NCI-H187 treated with DMSO at 0.1 percent for 48 hours (cell line): ENCODE measurements at regions not wholly inside any gene's neighbourhood (a gene's known extent, or its start where the extent isn't known, plus 50 kb on each side); places are given as distances from the start of the nearest gene placed in this dataset.
"Not testable (repeated sequence)": the region's sequence is repeated elsewhere in the genome, so short reads cannot be mapped to it uniquely, and the experiment has no call there.

Experiments
- DNase-seq: peaks from one replicate; lab custom pipeline; 2025; lab: John Stamatoyannopoulos, UW

DNA sequence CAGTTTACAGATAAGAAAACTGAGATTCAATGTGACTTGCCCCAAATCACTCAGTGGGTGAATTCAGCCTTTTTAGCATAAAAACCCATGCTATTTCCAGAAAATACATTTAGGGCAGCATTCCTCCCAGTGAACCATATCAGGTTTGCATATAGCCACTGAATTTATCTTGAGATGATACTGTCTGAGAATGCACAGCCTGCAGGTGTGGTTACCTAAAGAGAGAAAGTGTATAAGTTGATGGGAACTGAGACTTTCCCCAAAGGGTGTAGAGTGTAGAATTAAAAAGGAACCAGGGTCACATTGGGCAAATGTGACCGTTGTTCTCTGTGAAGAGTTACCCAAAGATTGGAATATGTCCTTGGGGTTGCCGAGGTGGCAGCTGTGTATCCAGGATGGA, 100.0 kb upstream of the PIK3R1 start:
- no peak for DNase-seq

DNA sequence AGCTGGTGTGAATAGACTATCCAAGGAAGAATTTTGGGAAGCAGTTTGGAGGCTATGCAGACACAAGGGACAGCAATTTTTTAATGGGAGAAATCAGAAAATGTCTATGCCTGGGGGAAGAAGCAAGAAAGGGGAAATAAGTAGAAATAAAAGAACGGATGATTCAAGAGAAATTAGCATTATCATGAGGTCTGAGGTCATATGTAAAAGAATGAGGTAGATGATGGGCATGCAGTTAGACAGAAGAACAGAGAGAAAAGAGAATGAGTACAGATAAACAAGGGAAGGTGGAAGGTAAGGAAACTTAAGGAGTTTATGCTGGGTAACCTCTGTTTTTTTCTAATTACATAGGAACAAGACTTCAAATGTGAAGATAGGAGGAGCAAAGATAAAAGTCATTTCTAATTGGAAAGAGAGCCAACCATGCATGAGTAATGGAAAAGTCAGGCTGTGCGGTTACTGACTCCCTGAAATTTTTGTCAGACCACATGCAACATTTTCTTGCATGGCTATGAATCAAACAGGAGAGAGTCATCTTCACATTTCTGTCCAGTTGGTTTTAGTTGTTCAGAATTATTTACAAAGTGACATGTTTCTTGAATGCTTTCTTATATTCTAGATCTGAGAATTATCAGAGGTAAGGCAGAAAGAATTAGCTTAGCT, 101.0 kb upstream of the PIK3R1 start:
- DNase-seq = no peak

DNA sequence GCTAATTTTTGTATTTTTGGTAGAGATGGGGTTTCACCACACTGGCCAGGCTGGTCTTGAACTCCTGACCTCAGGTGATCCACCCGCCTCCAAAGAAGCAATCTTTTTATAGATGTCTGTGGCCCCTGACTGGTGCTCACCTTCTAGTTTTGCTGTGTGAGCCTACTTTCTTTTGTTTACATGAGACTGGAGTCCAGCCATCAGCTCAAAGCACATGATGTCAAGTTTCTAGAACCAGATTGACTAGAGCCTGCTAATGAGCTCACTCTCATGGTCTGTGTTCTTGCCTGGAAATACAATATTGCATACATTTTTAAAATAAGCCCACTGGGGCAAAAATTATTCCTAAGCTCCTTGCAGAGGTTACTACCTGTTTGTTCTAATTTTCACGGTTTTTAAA, 102.9 kb upstream of the PIK3R1 start:
- no peak for DNase-seq

DNA sequence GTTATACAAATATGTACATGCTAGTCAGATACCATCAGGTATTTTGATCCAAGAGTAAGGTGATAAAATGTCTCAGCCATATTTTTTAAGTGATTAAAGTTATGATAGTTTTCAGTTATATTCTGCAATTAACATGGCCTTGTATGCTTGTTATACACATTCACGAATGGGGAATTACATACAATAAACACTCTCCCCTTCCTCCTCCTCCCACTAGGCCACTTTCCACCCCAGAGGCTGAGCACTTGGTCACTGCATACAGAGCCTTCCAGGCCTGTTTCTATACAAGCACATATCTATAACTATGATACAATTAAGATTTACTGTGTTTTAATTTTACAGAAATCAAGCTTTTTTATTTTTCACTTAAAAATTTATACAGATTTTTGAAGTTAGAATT, 104.7 kb upstream of the PIK3R1 start:
- no peak for DNase-seq

DNA sequence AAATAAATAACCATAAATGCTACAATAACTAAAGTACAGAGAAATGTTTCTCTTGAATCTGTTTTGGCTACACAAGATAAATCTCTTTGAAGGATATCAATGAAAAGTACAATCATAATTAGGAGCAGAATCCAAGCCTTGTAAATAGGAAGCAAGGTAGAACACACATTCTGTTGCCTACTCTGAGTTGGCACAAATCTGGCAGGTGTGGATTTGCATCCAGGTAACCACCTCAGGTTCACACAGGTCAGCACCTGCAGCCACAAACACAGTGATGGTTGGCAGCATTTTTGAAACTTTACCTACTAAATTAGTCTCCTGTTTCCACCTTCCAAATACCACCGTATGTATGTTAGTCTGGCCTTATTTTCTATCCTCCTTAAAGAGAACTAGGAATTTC, 105.3 kb upstream of the PIK3R1 start:
- DNase-seq = no peak

DNA sequence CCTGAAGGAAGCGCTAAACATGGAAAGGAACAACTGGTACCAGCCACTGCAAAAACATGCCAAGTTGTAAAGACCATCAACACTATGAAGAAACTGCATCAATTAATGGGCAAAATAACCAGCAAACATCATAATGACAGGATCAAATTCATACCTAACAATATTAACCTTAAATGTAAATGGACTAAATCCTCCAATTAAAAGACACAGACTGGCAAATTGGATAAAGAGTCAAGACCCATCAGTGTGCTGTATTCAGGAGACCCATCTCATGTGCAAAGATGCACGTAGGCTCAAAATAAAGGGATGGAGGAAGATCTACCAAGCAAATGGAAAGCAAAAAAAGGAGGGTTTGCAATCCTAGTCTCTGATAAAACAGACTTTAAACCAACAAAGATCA, 111.3 kb upstream of the PIK3R1 start:
- not testable (repeated sequence) for DNase-seq

DNA sequence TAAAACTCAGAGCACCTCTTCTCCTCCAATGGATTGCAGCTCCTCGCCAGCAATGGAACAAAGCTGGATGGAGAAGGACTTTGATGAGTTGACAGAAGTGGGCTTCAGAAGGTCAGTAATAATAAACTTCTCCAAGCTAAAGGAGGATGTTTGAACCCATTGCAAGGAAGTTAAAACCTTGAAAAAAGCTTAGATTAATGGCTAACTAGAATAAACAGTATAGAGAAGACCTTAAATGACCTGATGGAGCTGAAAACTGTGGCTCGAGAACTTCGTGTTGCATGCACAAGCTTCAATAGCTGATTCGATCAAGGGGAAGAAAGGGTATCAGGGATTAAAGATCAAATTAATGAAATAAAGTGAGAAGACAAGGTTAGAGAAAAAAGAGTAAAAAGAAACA, 112.3 kb upstream of the PIK3R1 start:
- DNase-seq = not testable (repeated sequence)

DNA sequence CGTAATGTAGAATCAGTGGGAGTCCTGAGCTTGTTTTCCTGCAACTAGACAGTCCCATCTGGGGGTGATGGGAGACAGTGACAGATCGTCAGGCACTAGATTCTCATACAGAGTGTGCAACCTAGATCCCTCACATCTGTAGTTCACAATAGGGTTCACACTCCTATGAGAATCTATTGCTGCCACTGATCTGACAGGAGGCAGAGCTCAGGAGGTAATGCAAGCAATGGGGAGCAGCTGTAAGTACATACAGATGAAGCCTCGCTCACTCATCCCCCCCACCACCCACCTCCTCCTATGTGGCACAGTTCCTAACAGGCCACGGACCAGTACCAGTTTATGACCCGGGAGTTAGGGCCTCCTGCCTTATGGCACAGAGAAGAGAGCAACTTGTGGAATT, 116.2 kb upstream of the PIK3R1 start:
- DNase-seq = no peak

DNA sequence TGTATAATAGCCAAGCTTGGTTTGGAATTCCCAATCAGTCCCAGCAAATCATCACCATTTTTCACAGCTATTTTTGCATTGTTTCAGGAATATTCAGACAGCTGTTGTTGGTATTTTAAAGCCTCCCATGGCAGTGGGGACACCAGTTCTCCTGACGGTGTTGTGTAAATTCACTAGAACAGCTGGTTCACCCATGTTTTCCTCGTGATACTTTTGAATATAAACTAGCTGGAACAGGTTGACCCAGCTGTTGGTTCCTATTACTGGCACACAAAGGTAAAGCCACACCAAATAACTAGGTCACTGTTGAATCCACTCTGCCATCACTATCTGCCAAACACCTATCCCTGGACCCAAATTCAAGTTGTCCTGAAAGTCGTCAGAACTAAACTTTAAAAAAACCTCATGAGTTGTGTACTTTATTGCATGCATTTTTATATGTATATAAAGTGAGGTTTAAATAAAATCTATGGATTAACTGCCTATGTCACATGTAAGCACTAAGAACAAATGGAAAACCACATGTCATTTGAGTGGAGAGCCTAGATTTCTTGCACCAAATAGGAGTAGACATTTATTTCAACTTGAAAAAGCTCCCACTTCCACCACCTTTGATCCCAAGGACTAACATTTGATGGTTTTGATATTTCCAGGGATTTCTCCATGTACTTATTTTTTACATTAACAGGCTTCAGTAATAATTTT, 121.9 kb upstream of the PIK3R1 start:
- DNase-seq = no peak

DNA sequence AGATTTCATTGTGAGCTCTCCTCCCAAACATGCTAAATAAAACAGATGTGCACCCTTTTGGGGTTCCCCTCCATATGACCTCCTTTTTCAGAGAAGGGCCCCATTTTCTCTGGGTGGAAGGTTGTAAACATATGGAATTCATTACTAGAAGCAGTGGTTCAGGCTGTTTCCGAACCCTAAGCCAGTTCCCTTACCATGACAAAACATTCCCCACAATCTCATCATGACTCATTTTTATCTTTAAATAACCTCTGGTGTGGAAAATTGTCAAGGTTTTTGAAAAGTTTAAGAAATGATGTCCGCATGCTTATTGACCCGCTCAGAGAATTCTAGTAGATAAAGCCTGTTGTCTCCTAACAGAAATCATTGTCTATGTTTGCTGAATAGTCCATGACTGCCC, 127.3 kb upstream of the PIK3R1 start:
- no peak for DNase-seq

DNA sequence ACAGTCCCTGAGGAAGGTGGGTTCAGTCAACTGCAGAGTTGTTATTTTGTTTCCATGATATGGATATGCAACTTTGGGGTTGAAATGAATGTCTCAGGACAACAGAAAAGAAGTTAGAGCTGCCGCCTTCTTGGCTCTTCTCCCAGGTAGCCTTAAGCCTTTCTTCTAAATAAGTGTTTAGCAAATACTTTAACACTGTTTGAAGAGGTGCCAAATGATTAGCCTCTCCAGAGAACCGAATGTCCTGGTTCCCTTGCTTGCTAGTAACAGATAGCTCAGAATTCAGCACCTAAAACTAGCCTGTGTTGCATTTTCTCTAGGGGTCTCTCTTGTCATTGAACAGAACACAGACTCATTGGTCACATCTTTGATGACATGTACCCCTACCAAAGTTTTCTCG, 127.7 kb upstream of the PIK3R1 start:
- no peak for DNase-seq

DNA sequence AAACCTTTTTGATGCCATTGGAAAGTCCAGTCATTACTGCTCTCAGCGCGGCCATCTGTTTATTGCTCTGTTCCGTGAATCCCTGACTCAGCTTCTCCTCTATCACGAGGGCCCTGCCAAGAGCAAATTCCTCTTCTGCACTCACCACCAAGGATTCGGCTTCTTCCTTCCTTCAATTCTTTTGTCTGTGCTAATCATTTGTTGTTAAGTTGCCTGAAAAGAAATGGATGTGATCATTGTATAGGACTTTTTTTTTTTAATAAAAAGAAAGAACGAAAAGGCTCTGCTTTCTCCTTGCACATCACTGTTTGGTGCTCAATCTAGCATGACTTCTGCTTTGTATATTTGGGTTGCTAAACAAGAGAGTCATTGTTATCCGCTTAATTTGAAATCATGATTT, 128.7 kb upstream of the PIK3R1 start:
- no peak for DNase-seq

DNA sequence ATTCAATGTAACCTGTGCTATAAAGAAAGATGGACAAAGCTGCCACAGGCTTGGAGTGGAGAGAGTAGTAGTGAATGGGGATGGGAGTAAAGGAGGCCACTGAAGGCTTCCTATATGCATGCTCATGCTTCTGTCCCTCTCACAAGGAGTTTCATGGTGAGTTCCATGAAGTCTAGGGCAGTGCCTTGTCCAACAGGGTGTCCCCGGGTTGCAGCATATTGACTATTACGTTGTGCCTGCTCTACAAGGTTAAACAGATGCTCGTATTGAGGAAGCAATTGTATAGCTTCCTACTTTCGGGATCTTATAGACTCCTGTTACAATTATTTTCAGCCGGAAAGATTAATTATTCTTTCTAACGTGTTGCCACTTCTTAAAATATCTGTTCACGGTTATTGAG, 129.1 kb upstream of the PIK3R1 start:
- DNase-seq = no peak

DNA sequence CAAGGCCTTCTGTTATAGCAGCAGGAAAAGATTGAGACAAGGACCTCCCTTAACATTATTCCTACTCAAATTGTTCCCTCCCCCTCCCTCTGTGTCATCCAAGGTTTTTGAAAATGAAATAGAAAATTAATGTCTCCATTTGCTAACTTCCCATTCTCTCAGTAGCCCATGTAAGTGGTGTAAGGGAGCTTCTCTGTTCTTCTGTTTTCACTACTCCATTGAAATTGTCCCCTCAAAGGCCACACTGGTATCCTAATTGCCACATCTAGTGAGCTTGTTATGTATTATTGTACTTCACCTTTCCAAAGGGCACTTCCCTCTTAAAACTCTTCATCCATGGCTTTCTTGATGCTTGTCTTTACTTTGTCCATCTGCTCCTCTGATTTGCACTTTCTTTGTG, 131.2 kb upstream of the PIK3R1 start:
- no peak for DNase-seq

DNA sequence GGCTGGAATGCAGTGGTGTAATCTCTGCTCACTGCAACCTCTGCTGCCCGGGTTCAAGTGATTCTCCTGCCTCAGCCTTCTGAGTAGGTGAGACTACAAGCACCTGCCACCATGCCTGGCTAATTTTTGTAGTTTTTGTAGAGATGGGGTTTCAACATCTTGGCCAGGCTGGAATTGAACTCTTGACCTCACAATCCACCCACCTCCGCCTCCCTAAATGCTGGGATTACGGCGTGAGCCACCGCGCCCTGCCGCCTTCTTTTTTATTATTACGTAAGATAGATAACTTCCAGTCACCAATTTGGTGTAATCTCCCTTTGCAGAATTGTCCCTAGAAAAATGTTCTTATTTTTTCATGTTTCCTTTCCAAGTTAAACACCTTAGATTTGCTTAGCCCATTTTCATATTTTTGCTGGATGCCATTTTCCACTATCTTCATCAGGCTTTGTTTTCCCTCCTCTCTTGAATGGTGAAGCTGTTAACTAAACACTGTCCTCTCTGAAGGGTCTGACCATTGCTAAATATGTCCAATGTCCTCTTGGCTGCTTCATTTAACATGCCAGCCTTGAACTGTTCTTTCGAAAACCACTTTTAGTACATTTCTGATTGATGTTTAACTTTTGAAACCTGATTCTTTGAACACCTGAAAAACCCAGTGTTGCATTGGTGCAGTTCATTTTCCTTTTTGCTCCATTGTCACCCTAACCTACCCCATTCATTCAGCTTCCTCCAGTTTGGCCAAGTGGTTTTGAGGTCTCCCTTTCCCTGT, 135.1 kb upstream of the PIK3R1 start:
- DNase-seq = no peak

DNA sequence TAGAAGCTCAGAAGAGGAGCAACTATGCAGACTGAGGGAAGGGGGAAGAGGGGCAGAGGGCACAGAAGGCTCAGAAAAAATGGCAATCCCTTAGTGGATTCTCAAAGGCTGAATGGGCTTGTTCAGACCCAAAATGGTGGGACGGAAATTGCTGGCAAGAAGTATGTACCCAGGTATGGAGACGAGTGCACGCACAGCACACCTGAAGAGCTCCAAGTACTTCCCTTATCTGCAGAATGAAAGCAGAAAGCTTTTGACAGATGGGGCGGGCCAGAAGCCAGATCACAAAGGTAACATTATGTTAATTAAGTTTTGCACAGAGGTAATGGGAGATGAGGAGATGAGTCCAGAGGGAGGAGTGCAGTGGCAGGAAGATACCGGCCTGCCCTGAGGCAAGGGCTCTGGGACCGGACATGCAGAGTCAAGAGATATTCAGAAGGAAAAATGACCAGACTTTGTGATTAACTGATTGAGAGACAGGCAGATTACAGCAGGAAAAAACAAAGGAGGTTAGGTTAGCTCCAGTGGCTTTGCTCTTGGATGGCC, 138.1 kb upstream of the PIK3R1 start:
- no peak for DNase-seq

DNA sequence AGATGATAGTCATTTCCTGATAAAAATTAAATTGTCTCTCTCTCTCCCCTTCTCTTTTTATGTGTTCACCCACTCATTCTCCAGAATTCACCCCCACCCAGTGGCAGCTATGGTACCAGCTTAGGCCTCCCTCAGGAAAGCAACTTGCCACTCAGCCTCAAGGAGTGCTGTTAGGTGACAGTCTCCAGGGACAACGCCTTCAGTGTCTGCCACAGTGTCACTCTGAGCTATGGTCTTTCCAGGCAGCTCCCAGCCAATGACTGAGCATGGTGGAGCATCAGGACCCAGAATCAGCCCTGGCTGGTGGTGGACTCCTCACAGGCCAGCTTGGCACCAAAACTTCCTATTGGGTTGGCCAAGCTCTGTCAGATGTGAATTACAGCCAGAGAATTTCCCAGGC, 140.9 kb upstream of the PIK3R1 start:
- no peak for DNase-seq

DNA sequence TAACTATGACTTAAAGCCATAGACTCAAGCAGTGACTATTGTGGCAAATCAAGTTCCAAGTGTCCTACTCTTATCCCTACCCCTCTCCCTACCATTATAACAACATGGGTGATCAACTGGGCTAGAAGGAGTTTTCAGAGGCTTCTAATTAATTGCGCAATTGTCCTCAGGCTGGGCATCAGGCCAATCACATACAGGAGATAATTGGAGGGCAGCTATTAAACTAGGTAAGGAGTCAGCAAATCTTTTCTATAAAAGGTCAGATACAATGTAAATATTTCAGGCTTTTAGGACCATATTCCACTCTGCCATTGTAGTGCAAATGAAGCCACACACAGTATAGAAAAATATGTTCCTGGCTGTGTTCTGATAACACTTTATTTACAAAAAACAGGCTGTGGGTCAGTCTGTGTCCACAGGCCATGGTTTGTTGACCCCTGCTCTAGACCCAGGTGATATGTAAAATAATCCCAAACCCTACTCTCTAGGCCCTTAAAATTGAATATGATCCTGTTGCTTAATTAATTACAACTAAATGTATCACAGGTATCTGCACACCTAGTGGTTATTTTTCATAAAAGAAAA, 141.4 kb upstream of the PIK3R1 start:
- no peak for DNase-seq

DNA sequence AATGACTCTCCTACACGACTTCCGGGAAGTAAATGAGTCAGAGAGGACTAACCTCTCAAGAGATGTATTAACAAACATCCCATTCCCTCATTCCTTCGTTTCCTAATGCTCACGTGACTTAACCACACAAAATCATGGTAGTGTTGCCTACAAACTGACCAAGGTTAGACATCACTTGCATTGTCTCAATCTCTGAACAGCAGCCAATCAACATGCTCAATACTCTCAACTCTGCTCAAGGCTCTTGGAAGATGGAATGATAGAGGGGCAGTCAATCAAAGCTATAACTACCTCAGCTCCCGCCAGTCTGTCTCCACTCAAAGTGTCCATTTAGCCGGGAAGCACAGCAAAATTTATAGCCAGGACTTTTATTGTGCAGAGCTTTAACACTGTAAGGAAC, 143.8 kb upstream of the PIK3R1 start:
- DNase-seq = no peak

DNA sequence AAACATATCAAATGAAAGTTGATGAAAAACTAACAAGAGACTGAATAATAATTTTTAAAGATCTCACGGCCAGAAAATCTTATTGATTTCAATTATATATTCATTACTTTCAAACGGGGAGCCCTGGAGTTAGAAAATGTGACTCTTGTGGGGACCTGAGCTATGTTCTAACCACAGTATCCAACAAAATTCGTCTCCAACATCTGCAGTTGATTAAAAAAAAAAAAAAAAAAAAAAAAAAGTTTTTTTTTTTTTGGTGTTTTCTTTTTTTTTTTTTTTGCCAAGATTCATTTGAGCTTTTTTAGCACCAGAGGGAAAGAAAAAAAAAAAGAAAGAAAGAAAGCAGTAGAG, 144.3 kb upstream of the PIK3R1 start:
- no peak for DNase-seq

DNA sequence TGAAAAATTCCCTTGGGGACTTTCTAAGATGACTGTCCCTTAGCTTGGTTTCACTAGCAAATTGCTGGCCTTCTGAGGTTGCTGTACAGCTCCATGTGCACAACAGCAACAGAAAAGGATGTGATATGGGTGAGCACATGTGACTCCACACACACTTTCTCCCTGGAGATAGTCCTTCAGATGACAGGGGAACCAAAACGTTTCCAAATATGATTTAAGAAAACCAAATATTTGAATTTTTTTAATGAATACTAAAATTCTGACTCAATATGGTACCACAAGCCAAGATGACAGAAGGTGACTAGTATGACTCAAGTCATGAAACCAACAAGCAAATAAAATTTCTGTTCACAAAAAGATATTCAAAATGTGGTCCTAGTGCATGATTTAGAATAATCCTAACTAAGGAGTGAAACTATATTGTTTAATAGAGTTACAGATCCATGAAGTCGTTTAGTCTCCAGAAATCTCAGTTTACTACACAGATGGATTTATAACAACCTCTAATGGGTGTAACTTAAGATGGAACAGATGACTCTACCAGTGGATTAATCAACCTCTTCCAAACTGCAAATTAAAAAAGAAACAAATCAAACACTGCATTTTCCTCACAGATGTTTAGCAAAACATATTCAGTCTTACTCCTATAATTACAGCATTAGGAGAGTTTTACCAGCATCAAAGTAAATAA, 144.8 kb upstream of the PIK3R1 start:
- no peak for DNase-seq

DNA sequence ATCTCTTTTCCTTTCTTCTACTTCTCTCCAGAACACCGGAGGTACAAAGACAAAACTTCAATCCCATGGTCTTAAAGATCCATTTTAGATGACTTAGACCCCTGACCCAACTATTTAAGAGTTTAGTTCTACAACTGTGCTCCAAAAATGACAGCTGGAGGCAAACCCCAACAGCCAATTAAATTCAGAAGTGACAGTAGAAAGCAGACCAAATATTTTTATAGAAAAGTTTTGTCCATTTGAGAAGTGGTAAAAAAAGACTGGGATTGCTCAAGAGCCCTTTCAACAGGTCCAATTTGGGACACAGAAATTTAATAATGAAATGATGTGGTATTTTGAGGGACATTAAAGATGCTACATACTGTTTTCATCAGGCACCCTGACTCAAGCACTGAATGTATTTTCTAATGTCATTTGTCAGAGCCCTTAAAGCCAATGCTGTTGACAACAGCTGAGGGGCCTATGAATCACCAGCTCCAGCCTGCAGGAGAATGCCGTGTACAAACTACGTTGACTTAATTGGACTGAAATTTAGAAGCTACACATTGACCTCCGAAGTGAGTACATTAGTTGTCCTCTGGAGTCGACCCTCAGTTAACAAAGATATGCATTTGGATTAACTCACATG, 147.5 kb upstream of the PIK3R1 start:
- no peak for DNase-seq
